Colonic mucosa (tissue), 4 donors: ENCODE measurements at regions not wholly inside any gene's neighbourhood (a gene's known extent, or its start where the extent isn't known, plus 50 kb on each side); places are given as distances from the start of the nearest gene placed in this dataset.

Source experiments
- DNase-seq: peaks from one replicate; pipeline ENCODE4 v3.0.0-alpha.2; 2020
- H3K27ac ChIP-seq: fragments of 200-600 bp; one replicate; pipeline ENCODE4 v1.8.0; 2021
- H3K27me3 ChIP-seq: fragments of 200-600 bp; one replicate; pipeline ENCODE4 v1.8.0; 2021
- H3K36me3 ChIP-seq: fragments of 200-600 bp; one replicate; pipeline ENCODE4 v1.8.0; 2021
- H3K4me1 ChIP-seq: fragments of 200-600 bp; one replicate; pipeline ENCODE4 v1.8.0; 2021; ENCODE audit warnings: mild to moderate bottlenecking
- H3K4me3 ChIP-seq: fragments of 200-600 bp; one replicate; pipeline ENCODE4 v1.8.0; 2021
- H3K9ac ChIP-seq, 2 donors: one replicate each; pipeline ENCODE4 v1.7.0; 2013; ENCODE audit warnings: control low read depth in 2 of 2, low read depth in 2 of 2, low read length in 2 of 2
- H3K9me3 ChIP-seq: fragments of 200-600 bp; one replicate; pipeline ENCODE4 v1.8.0; 2021
- CTCF ChIP-seq: fragments of 200-600 bp; IDR thresholded peaks from one replicate; pipeline ENCODE4 v1.8.0; 2022; ENCODE audit warnings: antibody characterized with exemption, mild to moderate bottlenecking
- intact Hi-C: fragments of 100-400 bp; cut with DNase I; formaldehyde crosslinking; loops from one replicate; pipeline ENCODE4 v1.14.1; 2022
- donor health status: healthy.
- donor health status: DM: no; HTN: no; CAD: no.
- donor health status: DM: no; HTN: no; CAD: no.

DNA sequence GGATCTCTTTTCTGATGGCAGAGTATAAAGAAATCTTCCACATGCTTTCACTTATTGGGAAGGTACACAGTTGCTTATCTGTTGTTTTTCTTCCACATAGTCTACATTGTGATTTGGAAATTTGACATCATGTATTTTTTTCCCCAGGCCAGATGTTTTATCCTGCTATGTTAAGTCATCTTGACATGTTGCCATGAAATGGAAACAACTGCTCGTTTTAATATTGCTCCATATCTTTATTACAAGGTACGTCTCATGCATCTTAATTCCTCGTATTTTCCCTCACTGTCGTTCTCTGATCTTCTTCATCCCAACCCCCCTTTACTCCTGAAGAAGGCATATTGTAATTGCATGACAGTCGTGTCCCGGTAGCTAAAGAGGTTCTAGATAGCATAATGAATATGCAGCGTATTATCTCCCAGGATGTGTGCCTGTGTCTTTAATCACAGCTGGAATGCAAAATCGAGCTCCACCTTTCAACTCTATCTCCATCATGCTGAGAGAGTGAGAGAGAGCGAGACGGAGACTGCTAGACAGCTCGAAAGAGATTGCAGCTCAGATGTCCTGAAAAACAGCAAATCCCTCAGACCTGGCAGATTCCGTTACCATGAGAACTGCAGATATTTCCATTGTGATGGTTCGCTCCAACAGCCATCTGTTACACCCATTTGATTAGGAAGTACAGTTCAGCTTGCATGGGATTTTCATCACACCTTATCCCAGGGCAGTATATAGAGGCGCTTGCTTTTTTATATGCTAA lies 281.7 kb downstream of the TMEM38B start:
- no peak for TF ChIP-seq CTCF
- no peak for DNase-seq
- Histone ChIP-seq H3K4me3 (no peak overlapping the region), H3K27me3 (no peaks in the 10 kb centered on the region), H3K9me3 (no peaks in the 10 kb centered on the region), H3K9ac (no peak overlapping the region), H3K27ac (no peak overlapping the region), H3K36me3 (no peaks in the 10 kb centered on the region), H3K4me1 (no peaks in the 10 kb centered on the region)
- intact Hi-C loops: no loop called here

DNA sequence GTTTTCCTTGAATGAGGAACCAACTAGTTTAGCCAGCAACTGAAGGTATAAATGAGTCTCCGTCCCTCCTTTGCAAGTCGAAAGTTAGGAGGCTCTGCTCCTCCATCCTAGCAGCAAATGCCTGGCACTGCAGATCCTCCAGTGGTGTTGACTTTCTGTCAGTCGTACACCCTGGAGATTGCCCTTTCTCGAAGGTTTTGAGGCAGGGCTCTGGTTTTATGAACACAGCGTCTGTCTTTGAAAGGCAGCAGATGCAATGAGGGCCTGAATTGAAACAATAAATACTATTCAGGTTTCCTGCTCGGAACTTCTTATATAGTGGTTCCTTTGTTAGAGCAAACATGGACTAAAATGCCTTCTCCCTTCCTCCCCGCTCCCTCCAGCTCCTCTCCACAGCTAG lies 284.0 kb downstream of the TMEM38B start:
- H3K4me3 ChIP-seq: no peak overlapping the region
- intact Hi-C loops: no loop called here
- no peaks in the 10 kb centered on the region for H3K9me3 ChIP-seq
- no peaks in the 10 kb centered on the region for H3K36me3 ChIP-seq
- no peak for DNase-seq
- H3K27ac ChIP-seq: no peak overlapping the region
- no peaks in the 10 kb centered on the region for H3K27me3 ChIP-seq
- no peaks in the 10 kb centered on the region for H3K4me1 ChIP-seq
- H3K9ac ChIP-seq: no peak overlapping the region
- no peak for TF ChIP-seq CTCF

- TF ChIP-seq CTCF: no peak
- Histone ChIP-seq H3K4me3 (no peak overlapping the region), H3K36me3 (no peaks in the 10 kb centered on the region), H3K4me1 (no peaks in the 10 kb centered on the region), H3K27me3 (no peaks in the 10 kb centered on the region), H3K27ac (no peak overlapping the region), H3K9me3 (no peaks in the 10 kb centered on the region), H3K9ac (no peak overlapping the region)
- intact Hi-C loops: no loop called here
- DNase-seq: no peak
These were observed 284.5 kb downstream of the TMEM38B start for GRCh38 chr9:105978826-105979225.

DNA sequence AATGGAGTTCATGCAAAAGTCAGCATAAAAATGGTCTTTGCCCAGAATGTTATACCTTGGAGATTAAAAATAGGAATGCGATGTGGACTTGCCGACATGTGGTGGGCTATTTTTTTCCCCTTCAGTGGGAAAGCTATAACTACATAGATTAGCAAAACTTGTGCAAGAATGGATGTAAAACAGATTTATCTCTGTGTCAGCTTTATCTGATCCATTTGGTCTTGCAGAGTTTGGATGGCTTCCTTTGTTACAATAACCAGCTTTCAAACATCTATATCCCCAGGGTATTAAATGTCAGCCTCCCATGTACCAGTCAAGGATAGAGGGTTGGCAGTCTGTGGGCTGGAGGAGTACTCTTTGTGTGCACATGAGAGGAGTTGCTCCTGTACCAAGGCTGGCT lies 284.9 kb downstream of the TMEM38B start:
- Histone ChIP-seq H3K36me3 (no peaks in the 10 kb centered on the region), H3K4me1 (no peaks in the 10 kb centered on the region), H3K27ac (no peak overlapping the region), H3K27me3 (no peaks in the 10 kb centered on the region), H3K9ac (no peak overlapping the region), H3K4me3 (no peak overlapping the region), H3K9me3 (no peaks in the 10 kb centered on the region)
- TF ChIP-seq CTCF: no peak
- DNase-seq: no peak
- intact Hi-C loops: no loop called here

DNA sequence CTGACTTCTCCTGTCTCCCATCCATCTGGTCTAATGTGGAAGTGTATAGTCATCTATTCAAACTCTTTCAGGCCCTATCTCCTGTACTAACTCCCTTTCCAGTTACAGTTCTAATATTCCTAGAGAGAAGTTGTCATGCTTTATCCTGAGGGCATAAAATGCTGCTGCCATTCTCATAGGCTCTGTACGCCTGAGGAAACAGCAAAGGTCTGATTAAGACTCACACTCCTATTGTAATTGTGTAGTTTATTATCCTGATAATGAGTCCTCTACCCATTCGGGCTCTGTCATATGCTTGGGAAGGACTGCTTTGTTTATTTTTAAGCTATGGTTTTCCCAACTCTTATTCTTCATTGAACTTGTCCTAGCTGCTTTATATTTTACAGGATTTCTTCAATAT lies 290.4 kb downstream of the TMEM38B start:
- Histone ChIP-seq H3K36me3 (no peaks in the 10 kb centered on the region), H3K27ac (no peak overlapping the region), H3K9me3 (no peaks in the 10 kb centered on the region), H3K4me1 (no peaks in the 10 kb centered on the region), H3K4me3 (no peak overlapping the region), H3K9ac (no peak overlapping the region), H3K27me3 (no peaks in the 10 kb centered on the region)
- intact Hi-C loops: no loop called here
- no peak for DNase-seq
- no peak for TF ChIP-seq CTCF
